ENCODE measurements at regions not wholly inside any gene's neighbourhood (a gene's known extent, or its start where the extent isn't known, plus 50 kb on each side); places are given as distances from the start of the nearest gene placed in this dataset.

DNA sequence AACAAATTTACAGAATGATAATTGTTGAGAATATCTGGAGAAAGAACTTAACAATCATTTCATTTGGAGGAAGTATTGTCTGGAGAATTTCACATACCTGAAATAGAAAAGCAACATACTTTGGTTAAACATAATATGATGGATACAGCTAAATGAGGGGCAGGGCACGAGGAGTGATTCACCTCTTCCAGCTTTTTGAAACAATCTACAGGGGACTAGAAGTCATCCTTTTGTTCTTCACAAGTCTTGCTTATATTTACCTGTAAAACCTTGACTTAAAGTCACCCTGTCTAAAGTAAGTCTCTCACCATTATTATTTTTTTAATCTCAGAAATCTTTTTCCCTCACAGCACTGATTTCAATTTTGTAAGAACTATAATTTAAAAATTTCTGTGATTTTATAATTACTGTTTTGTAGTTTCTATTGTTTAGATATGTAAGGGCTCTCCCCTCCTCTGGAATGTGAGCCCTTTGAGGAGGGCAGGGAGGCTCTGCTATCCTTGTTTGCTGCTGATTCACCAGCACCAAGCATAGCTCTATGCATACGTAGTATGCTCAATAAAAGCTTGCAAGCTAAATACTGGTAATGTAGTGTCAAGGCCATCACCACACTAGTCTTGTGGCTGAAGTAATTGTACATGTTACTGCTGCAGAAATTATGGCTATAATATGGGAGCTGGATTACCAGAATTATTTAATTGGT, 193.9 kb upstream of the THRB start:
- Histone ChIP-seq H3K4me2 (ENCODE audit: insufficient read depth, low read length) (no peak overlapping the region), H3K36me3 (ENCODE audit: control insufficient read depth, insufficient read depth, low read length) (no peaks in the 10 kb centered on the region), H3K4me3 (no peak overlapping the region), H3K4me1 (replicated peaks in 1 of 2; ENCODE audit: control insufficient read depth in 2 of 2, insufficient read depth in 2 of 2, low read length in 2 of 2) (no peaks in the 10 kb centered on the region), H4K20me1 (replicated peaks; ENCODE audit: control insufficient read depth, insufficient read depth, low read length) (no peaks in the 10 kb centered on the region), H3K9me3 (replicated peaks; ENCODE audit: control insufficient read depth, insufficient read depth, low read depth, low read length) (no peaks in the 10 kb centered on the region), H3K27ac (ENCODE audit: extremely low read depth, low read depth, low read length) (no peak overlapping the region), H3K9me1 (ENCODE audit: control insufficient read depth, insufficient read depth, low read length) (no peaks in the 10 kb centered on the region), H2AFZ (ENCODE audit: low read depth, low read length) (no peak overlapping the region), H3K9ac (ENCODE audit: insufficient read depth in 1 of 2, low read depth in 2 of 2, low read length in 2 of 2) (no peak overlapping the region), H3K79me2 (ENCODE audit: control insufficient read depth, insufficient read depth, low read length) (no peaks in the 10 kb centered on the region), H3K27me3 (ENCODE audit: control insufficient read depth in 2 of 2, insufficient read depth in 2 of 2, low read length in 2 of 2) (no peaks in the 10 kb centered on the region)
- in situ Hi-C loops (cut with MboI) (no loop called here), intact Hi-C loops (cut with micrococcal nuclease) (no loop called here)
- TF ChIP-seq GABPB1 (CRISPR knock-in tag; IDR thresholded peaks at IDR 0.05) (no peak), FOXJ2 (tag; IDR thresholded peaks at IDR 0.05) (no peak), TCF15 (CRISPR knock-in tag; IDR thresholded peaks at IDR 0.05) (no peak), FOSL1 (tag; conservative IDR thresholded peaks at IDR 0.05) (no peak)
- FAIRE-seq (no peak), ATAC-seq (no peak), DNase-seq (ENCODE audit: extremely low read depth in 1 of 4, low spot score in 3 of 4) (no peak)
- ChIA-PET CTCF (ENCODE audit: low intra/inter-chr PET ratio) (no interaction called here), POLR2A (interaction anchor here (0.5 to 1.5 kb wide), 2 partner anchors 22 to 696 kb away, joined by 4 read pairs; no protein-coding TSS in a partner anchor)
- WGBS (ENCODE audit: insufficient coverage, low coverage, missing lambda C conversion rate), result 0% methylated on average over 2 of the region's 2 CpGs
- no TSS peak for BruUV-seq (replicated peaks)

- H3K27ac ChIP-seq (ENCODE audit: extremely low read depth, low read depth, low read length), result no peak overlapping the region
- no peak overlapping the region for H2AFZ ChIP-seq (ENCODE audit: low read depth, low read length)
- H3K9me1 ChIP-seq (ENCODE audit: control insufficient read depth, insufficient read depth, low read length), result no peaks in the 10 kb centered on the region
- intact Hi-C loops (cut with micrococcal nuclease) (no loop called here), in situ Hi-C loops (cut with MboI) (no loop called here)
- 0% methylated on average over 3 of the region's 3 CpGs for WGBS (ENCODE audit: insufficient coverage, low coverage, missing lambda C conversion rate)
- no peak overlapping the region for H3K4me3 ChIP-seq
- BruUV-seq (replicated peaks), result no TSS peak
- H3K4me2 ChIP-seq (ENCODE audit: insufficient read depth, low read length), result no peak overlapping the region
- H3K9me3 ChIP-seq (replicated peaks; ENCODE audit: control insufficient read depth, insufficient read depth, low read depth, low read length), result no peaks in the 10 kb centered on the region
- H3K9ac ChIP-seq (ENCODE audit: insufficient read depth in 1 of 2, low read depth in 2 of 2, low read length in 2 of 2), result no peak overlapping the region
- DNase-seq (ENCODE audit: extremely low read depth in 1 of 4, low spot score in 3 of 4) (no peak), FAIRE-seq (no peak), ATAC-seq (no peak)
- no peaks in the 10 kb centered on the region for H3K27me3 ChIP-seq (ENCODE audit: control insufficient read depth in 2 of 2, insufficient read depth in 2 of 2, low read length in 2 of 2)
- H3K36me3 ChIP-seq (ENCODE audit: control insufficient read depth, insufficient read depth, low read length), result no peaks in the 10 kb centered on the region
- no peaks in the 10 kb centered on the region for H3K79me2 ChIP-seq (ENCODE audit: control insufficient read depth, insufficient read depth, low read length)
- no peaks in the 10 kb centered on the region for H4K20me1 ChIP-seq (replicated peaks; ENCODE audit: control insufficient read depth, insufficient read depth, low read length)
- ChIA-PET POLR2A (interaction anchor here (0.5 kb wide), 1 partner anchor 22 kb away, joined by 4 read pairs; no protein-coding TSS in a partner anchor), CTCF (ENCODE audit: low intra/inter-chr PET ratio) (no interaction called here)
- H3K4me1 ChIP-seq (replicated peaks in 1 of 2; ENCODE audit: control insufficient read depth in 2 of 2, insufficient read depth in 2 of 2, low read length in 2 of 2), result no peaks in the 10 kb centered on the region
- no peak for TF ChIP-seq TSHZ1 (CRISPR knock-in tag; IDR thresholded peaks at IDR 0.05)
- no peak for TF ChIP-seq RBM15 (IDR thresholded peaks at IDR 0.05; ENCODE audit: insufficient read depth, low read length)
- TF ChIP-seq HLTF (IDR thresholded peaks at IDR 0.05), result no peak
- TF ChIP-seq E2F8 (IDR thresholded peaks at IDR 0.05; ENCODE audit: low read depth, partially characterized antibody), result no peak
- TF ChIP-seq BCL6 (CRISPR knock-in tag; IDR thresholded peaks at IDR 0.05), result no peak
These were observed 194.7 kb upstream of the THRB start for GRCh38 chr3:24689353-24689752.

Data from K562 (cell line).